Adrenal gland (tissue), 5 donors: ENCODE measurements at regions not wholly inside any gene's neighbourhood (a gene's known extent, or its start where the extent isn't known, plus 50 kb on each side); places are given as distances from the start of the nearest gene placed in this dataset.

Experiments
- CTCF ChIP-seq, 6 experiments: fragments of 450-650 bp in 4 of 6; fragments of 200-600 bp in 2 of 6; sonication (generic) in 1 of 6; IDR thresholded peaks; 1 replicate in 5 of 6; 2 replicates in 1 of 6; pipeline versions ENCODE4 v1.5.1 to v1.8.0; 2016 to 2021; ENCODE audit warnings: antibody characterized with exemption in 6 of 6, mild to moderate bottlenecking in 2 of 6, moderate library complexity in 1 of 6
- POLR2A ChIP-seq, 2 donors: fragments of 450-650 bp; IDR thresholded peaks; one replicate each; pipeline ENCODE4 v1.6.1; 2017; ENCODE audit warnings: antibody characterized with exemption in 2 of 2, mild to moderate bottlenecking in 2 of 2, moderate library complexity in 1 of 2
- donor health status: DM: no; HTN: no; CAD: no.

GRCh38 chr14:61636779-61637178 lies 58.5 kb upstream of the HIF1A start:
- TF ChIP-seq CTCF (IDR thresholded peaks at IDR 0.05) (no peak), POLR2A (IDR thresholded peaks at IDR 0.05) (no peak)
